ENCODE measurements at regions not wholly inside any gene's neighbourhood (a gene's known extent, or its start where the extent isn't known, plus 50 kb on each side); places are given as distances from the start of the nearest gene placed in this dataset.

DNA sequence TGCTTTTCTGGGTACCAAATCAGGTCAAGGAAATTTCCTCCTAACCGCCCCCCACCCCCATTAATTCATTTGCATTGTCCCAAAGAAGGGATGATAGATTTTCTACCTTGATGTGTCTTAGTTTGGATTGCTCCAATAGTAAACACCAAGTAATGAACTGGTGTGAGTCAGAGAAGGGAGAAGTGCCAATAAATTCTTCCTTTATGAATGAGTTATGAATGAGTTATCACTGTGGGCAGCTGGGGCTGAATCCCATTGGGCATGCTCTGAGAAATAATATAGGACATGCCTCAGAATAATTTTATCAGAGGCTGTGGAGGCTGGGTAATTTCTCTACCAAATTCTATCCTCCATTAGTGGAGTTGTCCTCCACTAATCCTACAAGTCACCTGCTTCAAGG is 277.9 kb upstream of the FLRT2 start:
- Histone ChIP-seq H3K4me1 (ENCODE audit: insufficient read depth, poor library complexity, severe bottlenecking) (peaks cover 26% of the 10 kb centered on the region), H3K36me3 (ENCODE audit: low read depth) (no peaks in the 10 kb centered on the region), H3K27me3 (ENCODE audit: insufficient read depth, poor library complexity, severe bottlenecking) (no peaks in the 10 kb centered on the region), H3K9me3 (ENCODE audit: severe bottlenecking) (no peaks in the 10 kb centered on the region), H3K27ac (ENCODE audit: poor library complexity, severe bottlenecking) (peak overlapping the region; percentile 7), H3K4me3 (ENCODE audit: severe bottlenecking) (no peak overlapping the region)
- DNase-seq (ENCODE audit: low spot score) (no peak), ATAC-seq (ENCODE audit: low read depth) (peak; percentile 99)
- TF ChIP-seq, protein P1, sequence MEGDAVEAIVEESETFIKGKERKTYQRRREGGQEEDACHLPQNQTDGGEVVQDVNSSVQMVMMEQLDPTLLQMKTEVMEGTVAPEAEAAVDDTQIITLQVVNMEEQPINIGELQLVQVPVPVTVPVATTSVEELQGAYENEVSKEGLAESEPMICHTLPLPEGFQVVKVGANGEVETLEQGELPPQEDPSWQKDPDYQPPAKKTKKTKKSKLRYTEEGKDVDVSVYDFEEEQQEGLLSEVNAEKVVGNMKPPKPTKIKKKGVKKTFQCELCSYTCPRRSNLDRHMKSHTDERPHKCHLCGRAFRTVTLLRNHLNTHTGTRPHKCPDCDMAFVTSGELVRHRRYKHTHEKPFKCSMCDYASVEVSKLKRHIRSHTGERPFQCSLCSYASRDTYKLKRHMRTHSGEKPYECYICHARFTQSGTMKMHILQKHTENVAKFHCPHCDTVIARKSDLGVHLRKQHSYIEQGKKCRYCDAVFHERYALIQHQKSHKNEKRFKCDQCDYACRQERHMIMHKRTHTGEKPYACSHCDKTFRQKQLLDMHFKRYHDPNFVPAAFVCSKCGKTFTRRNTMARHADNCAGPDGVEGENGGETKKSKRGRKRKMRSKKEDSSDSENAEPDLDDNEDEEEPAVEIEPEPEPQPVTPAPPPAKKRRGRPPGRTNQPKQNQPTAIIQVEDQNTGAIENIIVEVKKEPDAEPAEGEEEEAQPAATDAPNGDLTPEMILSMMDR (IDR thresholded peaks at IDR 0.05; ENCODE audit: poor library complexity, severe bottlenecking), result no peak

DNA sequence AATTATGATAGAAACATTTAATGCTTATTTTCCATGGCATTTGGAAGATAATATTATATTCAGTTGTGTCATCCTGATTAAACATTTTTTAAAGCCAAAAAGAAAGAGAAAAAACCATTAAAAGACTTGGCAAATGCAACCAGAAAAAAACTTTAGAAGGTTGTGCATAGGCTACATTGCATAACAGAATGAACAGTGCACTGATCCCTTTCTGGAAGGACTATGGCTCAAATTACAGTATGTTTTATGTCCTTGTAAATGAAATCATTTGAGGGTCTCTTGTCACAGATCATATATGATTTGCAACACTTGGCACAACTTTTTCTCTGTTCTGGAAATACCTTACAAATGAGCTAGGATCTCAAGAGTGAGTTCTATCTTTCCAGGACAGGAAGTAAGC is 275.2 kb upstream of the FLRT2 start:
- no peaks in the 10 kb centered on the region for H3K9me3 ChIP-seq (ENCODE audit: severe bottlenecking)
- DNase-seq (ENCODE audit: low spot score) (no peak), ATAC-seq (ENCODE audit: low read depth) (no peak)
- H3K4me3 ChIP-seq (ENCODE audit: severe bottlenecking), result no peak overlapping the region
- H3K27me3 ChIP-seq (ENCODE audit: insufficient read depth, poor library complexity, severe bottlenecking), result no peaks in the 10 kb centered on the region
- no peak overlapping the region for H3K27ac ChIP-seq (ENCODE audit: poor library complexity, severe bottlenecking)
- no peaks in the 10 kb centered on the region for H3K36me3 ChIP-seq (ENCODE audit: low read depth)
- TF ChIP-seq, protein P1 (IDR thresholded peaks at IDR 0.05; ENCODE audit: poor library complexity, severe bottlenecking), result no peak
- H3K4me1 ChIP-seq (ENCODE audit: insufficient read depth, poor library complexity, severe bottlenecking), result peaks cover 14% of the 10 kb centered on the region

DNA sequence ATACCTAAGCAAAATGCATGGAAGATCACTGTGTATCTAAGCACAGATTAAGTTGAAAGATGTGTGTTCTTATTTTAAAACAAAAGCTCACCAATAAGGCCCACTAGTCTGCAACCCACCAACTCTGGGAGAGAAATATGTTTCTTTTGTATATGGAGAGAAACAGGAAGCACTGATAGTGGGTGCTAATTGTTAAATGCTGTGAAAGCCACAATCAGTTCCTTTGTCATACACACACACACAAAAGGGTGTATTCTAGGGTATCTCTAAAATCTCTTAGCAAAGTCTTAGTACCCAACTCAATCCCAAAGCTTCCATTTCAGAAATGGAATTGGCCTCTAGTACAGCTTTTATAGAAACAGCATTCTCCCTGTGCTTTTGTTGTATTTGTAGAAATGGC is 272.7 kb upstream of the FLRT2 start:
- no peak for ATAC-seq (ENCODE audit: low read depth)
- no peaks in the 10 kb centered on the region for H3K36me3 ChIP-seq (ENCODE audit: low read depth)
- no peaks in the 10 kb centered on the region for H3K9me3 ChIP-seq (ENCODE audit: severe bottlenecking)
- no peak overlapping the region for H3K27ac ChIP-seq (ENCODE audit: poor library complexity, severe bottlenecking)
- H3K27me3 ChIP-seq (ENCODE audit: insufficient read depth, poor library complexity, severe bottlenecking), result no peaks in the 10 kb centered on the region
- peaks cover 4% of the 10 kb centered on the region for H3K4me1 ChIP-seq (ENCODE audit: insufficient read depth, poor library complexity, severe bottlenecking)
- TF ChIP-seq, protein P1 (IDR thresholded peaks at IDR 0.05; ENCODE audit: poor library complexity, severe bottlenecking), result no peak
- no peak overlapping the region for H3K4me3 ChIP-seq (ENCODE audit: severe bottlenecking)
- no peak for DNase-seq (ENCODE audit: low spot score)

DNA sequence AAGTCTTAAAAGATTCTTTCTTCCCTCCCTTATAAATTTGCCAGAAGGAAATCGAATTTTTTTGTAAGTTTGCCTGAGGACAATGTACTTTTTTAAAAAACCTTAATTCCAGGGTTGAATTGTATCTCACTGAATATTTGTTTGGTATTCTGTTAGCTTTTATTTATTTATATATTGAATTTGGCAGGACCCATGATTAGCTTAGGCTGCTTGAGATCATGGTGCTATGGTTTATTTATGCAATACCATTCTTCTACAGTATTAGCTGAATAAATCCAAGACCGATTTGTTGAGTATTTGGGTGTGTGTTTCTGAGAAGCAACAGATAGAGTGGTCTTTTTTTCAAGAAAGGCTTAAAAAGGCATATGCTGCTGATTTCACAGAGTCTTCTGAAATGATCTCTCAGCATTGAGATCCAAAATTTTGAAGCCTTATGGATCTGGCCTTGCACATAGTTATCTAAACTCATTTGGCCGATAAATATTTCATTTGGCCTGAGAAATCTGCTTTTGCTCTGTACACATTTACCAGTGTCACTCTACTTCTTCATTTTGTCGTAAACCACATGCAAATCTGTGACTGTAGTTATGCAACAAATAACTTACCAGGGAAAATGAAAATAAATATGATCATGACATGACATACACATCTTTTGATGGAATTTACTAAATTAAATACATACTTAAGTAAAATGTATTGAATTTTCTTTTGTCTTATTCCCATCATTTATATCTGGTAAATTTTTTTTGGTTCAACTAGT is 265.8 kb upstream of the FLRT2 start:
- no peaks in the 10 kb centered on the region for H3K36me3 ChIP-seq (ENCODE audit: low read depth)
- no peaks in the 10 kb centered on the region for H3K27me3 ChIP-seq (ENCODE audit: insufficient read depth, poor library complexity, severe bottlenecking)
- no peaks in the 10 kb centered on the region for H3K9me3 ChIP-seq (ENCODE audit: severe bottlenecking)
- H3K4me3 ChIP-seq (ENCODE audit: severe bottlenecking), result no peak overlapping the region
- TF ChIP-seq, protein P1 (IDR thresholded peaks at IDR 0.05; ENCODE audit: poor library complexity, severe bottlenecking), result no peak
- H3K27ac ChIP-seq (ENCODE audit: poor library complexity, severe bottlenecking), result no peak overlapping the region
- no peaks in the 10 kb centered on the region for H3K4me1 ChIP-seq (ENCODE audit: insufficient read depth, poor library complexity, severe bottlenecking)
- no peak for DNase-seq (ENCODE audit: low spot score)
- no peak for ATAC-seq (ENCODE audit: low read depth)

- DNase-seq (ENCODE audit: low spot score), result no peak
- TF ChIP-seq, protein P1 (IDR thresholded peaks at IDR 0.05; ENCODE audit: poor library complexity, severe bottlenecking), result no peak
- no peak for ATAC-seq (ENCODE audit: low read depth)
- no peaks in the 10 kb centered on the region for H3K9me3 ChIP-seq (ENCODE audit: severe bottlenecking)
- no peaks in the 10 kb centered on the region for H3K4me1 ChIP-seq (ENCODE audit: insufficient read depth, poor library complexity, severe bottlenecking)
- no peaks in the 10 kb centered on the region for H3K36me3 ChIP-seq (ENCODE audit: low read depth)
- H3K27ac ChIP-seq (ENCODE audit: poor library complexity, severe bottlenecking), result no peak overlapping the region
- H3K27me3 ChIP-seq (ENCODE audit: insufficient read depth, poor library complexity, severe bottlenecking), result no peaks in the 10 kb centered on the region
- no peak overlapping the region for H3K4me3 ChIP-seq (ENCODE audit: severe bottlenecking)
These were observed 256.8 kb upstream of the FLRT2 start for GRCh38 chr14:85273099-85273677.

Measured in RWPE2 (cell line).